Stimulated activated CD4-positive, alpha-beta T cell treated with anti-CD3 and anti-CD28 coated beads, Interleukin-1b, Interleukin-23, amount 100 ng/mL, for 24 hours (primary cell): ENCODE measurements at regions not wholly inside any gene's neighbourhood (a gene's known extent, or its start where the extent isn't known, plus 50 kb on each side); places are given as distances from the start of the nearest gene placed in this dataset.
"Not testable (repeated sequence)": the region's sequence is repeated elsewhere in the genome, so short reads cannot be mapped to it uniquely, and the experiment has no call there.

Experiments
- DNase-seq, 4 experiments: peaks; one replicate each; pipeline ENCODE4 v3.0.0-alpha.2; 2020; ENCODE audit warnings: low read depth in 4 of 4, low spot score in 1 of 4

- not testable (repeated sequence) for DNase-seq
Observed at GRCh38 chr21:32823296-32823695, 51.7 kb upstream of the PAXBP1 start.

GRCh38 chr21:32824950-32825349 lies 53.4 kb upstream of the PAXBP1 start:
- no peak for DNase-seq

GRCh38 chr21:32826329-32827167 lies 55.0 kb upstream of the PAXBP1 start:
- DNase-seq = no peak

GRCh38 chr21:32828908-32829307 lies 57.4 kb upstream of the PAXBP1 start:
- no peak for DNase-seq

GRCh38 chr21:32829504-32829903 lies 57.9 kb upstream of the PAXBP1 start:
- no peak for DNase-seq

- not testable (repeated sequence) for DNase-seq
Observed at GRCh38 chr21:32831779-32832178, 60.2 kb upstream of the PAXBP1 start.

GRCh38 chr21:32834211-32834915 lies 62.8 kb upstream of the PAXBP1 start:
- no peak for DNase-seq

GRCh38 chr21:32834916-32835235 lies 63.3 kb upstream of the PAXBP1 start:
- DNase-seq = no peak

- DNase-seq = no peak
Observed at GRCh38 chr21:32842146-32842545, 70.6 kb upstream of the PAXBP1 start.

- no peak for DNase-seq
Observed at GRCh38 chr21:32843561-32843960, 72.0 kb upstream of the PAXBP1 start.

- DNase-seq = no peak
Observed at GRCh38 chr21:32844076-32844475, 72.5 kb upstream of the PAXBP1 start.

GRCh38 chr21:32844653-32845436 lies 73.3 kb upstream of the PAXBP1 start:
- no peak for DNase-seq

GRCh38 chr21:32858628-32859027 lies 87.1 kb upstream of the PAXBP1 start:
- DNase-seq = no peak

- DNase-seq = no peak
Observed at GRCh38 chr21:32860399-32860798, 88.8 kb upstream of the PAXBP1 start.

GRCh38 chr21:32861866-32862265 lies 90.3 kb upstream of the PAXBP1 start:
- no peak for DNase-seq

- DNase-seq = no peak
Observed at GRCh38 chr21:32867597-32867996, 96.0 kb upstream of the PAXBP1 start.

GRCh38 chr21:32868631-32869454 lies 97.3 kb upstream of the PAXBP1 start:
- DNase-seq = no peak

- no peak for DNase-seq
Observed at GRCh38 chr21:32869459-32869858, 97.9 kb upstream of the PAXBP1 start.

GRCh38 chr21:32876426-32876825 lies 104.9 kb upstream of the PAXBP1 start:
- no peak for DNase-seq

GRCh38 chr21:32877888-32878287 lies 106.3 kb upstream of the PAXBP1 start:
- DNase-seq = not testable (repeated sequence)

- no peak for DNase-seq
Observed at GRCh38 chr21:32878661-32879060, 107.1 kb upstream of the PAXBP1 start.
